Activated CD4-positive, alpha-beta T cell treated with anti-CD3 and anti-CD28 coated beads, Interleukin-2, Interleukin-4, amounts not matched to agents 100 ng/mL and 50 ng/mL, durations not matched to agents 16 hours and 8 hours (primary cell): ENCODE measurements at regions not wholly inside any gene's neighbourhood (a gene's known extent, or its start where the extent isn't known, plus 50 kb on each side); places are given as distances from the start of the nearest gene placed in this dataset.

Experiments
- DNase-seq: peaks from one replicate; pipeline ENCODE4 v3.0.0-alpha.2; 2020; ENCODE audit warnings: low spot score

DNA sequence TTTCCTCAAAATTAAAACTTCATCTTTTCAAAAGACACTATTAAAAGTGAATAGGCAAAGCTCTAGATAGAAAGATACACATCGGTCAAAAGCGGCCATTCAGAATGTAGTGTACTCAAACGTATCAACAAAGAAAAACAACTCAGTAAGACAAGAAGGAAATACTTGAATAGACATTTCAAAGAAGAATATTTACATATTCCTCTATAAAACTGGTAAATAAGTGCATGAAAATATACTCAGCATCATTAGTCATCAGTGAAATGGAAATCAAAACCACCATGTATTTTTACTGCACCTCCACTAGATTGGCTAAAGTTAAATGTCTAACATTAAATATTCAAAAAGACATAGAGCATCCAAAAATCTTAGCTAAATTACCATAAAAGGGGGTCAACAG, 551.1 kb upstream of the SORCS1 start:
- DNase-seq = no peak

DNA sequence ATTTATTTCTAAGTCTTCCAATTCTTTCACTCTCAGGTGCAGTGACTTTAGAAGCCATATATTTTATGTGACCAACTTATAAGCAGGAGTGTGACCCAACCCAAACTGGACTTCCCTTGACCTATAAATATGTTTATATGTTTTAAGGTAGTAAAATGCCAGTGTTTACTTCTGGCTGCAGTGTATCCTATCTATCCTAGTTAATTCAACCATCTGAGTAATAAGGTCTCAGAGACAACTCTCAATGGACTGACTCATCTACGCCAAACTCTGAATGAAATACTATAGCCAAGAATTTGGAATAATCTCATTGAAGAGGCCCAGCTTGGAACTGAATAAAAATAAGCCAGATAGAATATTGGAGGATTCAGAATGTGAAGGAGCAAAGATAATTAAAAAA, 544.5 kb upstream of the SORCS1 start:
- no peak for DNase-seq

DNA sequence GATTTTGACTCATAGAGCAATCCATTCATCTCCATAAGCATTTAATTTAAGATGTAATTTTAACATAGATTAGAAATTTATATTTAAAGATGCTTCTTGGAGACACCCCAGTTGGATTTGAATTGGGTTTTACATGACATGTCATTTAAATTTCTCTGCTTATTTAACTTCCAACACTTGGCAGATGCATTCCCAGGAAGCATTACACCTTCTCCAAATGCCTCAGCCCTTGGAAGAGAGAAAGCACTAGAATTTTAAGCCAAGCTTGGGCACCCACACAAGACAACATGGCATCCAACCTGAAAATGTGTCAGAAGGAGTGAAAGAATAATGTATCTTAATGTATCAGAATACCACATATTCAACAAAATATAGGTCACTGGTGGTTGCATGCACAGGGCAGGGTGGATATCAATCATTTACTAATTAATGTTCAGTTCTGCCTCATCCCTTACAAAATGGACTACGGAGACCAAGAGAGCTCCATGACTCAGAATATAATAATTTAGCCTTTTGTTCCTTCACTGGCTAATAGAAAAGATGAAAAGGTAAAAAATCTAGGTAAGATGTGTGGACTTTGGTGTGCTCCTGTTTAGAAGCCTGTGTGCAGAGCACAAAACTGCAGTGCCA, 541.7 kb upstream of the SORCS1 start:
- no peak for DNase-seq

DNA sequence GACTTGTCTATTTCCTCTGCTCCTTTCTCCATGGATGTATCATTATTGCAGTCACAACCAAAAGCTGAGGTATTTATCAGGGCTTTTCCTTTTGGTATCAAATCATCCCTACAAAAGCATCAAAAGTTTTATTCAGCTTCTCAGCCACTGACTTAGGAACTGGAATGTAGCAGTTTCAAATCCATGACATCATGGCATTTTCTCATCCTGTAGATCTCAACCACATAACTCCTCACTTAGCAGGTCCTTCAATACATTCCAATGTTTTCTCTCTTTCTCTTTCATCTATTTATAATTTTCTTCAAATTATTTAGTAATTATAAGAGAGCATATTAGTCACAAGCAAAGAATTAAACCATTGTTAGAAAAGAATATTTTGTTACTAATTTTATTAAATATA, 537.4 kb upstream of the SORCS1 start:
- DNase-seq = no peak

DNA sequence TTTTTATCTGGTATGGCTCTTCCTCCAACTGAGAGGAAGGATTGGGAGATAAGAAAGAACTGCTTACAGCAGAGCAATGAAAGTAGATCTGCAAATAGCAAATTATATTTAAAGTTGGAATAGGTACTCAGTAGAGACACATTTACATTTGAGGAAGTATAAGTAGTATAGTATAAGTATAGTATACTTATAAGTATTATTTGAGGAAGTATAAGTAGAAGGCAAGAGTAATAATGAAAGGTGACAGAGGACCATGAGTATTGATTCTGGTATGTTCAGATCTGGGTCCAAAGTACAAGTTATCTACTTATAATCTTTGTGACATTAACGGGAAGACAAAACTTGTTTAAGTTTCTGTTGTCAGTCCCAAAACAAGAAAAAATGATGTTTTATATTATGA, 527.6 kb upstream of the SORCS1 start:
- no peak for DNase-seq

DNA sequence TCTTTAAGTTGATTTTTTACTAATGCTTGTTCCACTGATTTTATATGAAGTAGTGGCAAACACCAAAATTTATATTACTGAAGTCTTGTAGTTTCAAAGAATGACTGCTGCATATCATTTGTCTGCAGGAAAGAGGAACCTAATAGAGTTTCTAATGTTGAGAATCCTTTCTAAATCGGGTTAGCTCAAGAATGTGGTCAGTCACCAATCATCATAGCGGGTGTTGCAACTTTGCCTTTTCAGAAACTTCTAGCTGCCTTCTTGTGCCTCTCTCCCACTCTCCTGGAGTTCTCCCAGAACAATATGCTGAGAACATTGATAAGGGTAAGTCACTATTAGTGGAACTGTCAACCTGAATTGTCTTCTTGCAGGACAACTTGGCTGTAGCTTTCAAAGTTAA, 524.8 kb upstream of the SORCS1 start:
- DNase-seq = no peak

DNA sequence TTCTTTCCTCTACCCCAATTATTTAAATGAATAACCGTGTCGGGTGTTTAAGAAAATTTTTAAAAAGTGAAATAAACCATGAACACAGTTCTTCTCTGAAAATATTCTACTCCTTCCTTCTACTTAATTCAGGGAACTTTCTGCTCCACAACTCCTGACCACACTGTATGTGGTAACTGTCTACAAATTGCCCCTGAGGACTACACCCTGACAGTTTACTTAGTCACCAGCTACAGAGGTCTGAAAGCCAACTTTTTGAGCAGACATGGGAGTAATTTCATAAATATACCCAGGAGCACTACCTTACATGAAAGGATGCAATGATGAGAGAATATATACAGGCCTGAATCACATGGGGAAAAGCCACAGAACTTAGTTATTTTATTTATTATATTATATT, 523.2 kb upstream of the SORCS1 start:
- DNase-seq = no peak

DNA sequence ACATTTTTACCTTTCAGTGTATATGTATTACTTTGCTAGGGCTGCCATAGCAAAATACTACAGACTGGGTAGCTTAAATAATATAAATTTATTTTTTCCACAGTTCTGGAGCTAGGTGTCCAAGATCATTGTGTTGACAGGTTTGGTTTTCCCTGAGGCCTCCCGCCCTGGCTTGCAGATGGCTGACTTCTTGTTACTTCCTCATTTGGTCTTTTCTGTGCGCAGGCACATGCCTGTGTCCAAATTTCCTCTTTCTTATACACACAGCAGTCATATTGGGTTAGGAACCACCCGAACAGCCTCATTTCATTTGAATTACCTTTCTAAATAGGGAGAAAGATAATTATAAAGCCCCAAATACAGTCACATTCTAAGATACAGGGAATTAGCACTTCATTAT, 521.6 kb upstream of the SORCS1 start:
- no peak for DNase-seq

DNA sequence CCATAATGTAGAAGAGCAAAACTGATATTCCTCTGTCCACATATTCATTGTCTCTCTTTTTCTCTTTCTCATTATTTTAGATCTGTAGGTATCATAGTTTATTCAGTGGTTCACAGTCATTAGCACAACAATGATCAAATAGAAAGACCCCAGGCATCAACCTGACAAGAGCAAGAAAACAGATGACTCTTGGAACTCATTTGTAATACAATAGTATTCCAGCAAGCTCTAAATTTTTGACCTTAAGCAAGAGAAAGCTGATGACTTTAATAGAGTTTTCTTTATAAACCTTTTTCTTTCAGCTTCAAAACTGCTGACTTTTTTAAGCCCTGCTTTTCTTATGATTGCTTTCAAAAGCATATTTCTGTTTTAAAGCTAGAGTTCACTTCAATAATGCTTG, 507.5 kb upstream of the SORCS1 start:
- no peak for DNase-seq

DNA sequence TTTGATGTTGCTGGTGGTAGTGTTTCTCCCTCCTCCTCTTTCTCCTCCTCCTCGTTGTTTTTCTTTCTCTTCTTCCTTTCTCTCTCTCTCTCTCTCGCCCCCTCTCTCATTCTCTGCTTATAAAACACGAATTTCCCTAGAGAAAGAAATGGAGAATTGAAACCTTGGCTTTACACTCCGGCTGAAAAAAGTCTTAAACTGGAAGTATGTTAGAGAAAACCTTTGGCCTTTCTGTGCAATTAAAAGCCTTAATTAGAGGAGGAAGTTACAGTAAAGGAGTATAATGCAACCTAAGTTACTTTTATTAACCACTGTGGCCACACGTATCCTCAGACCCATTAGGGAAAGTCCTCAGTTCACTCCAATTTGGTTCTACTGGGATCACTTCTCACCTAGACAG, 501.7 kb upstream of the SORCS1 start:
- DNase-seq = no peak

DNA sequence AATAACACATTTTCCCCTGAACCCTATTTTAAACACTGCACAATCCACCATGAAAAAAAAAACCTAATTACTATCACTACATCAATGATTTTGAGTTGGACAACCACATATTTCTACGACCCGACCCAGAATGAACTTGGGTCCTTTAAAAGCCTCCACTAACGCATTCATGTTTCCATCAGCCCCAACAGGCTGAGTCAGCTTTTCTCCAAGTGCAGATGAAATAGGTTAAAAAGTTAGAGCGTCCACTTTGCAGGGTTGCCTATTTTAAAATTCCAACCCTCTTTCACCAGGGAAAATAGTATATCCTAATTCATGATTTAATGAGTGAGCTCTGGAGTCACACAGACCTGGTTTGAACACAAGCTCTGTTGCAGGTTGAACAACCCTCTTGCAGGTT, 501.0 kb upstream of the SORCS1 start:
- no peak for DNase-seq

DNA sequence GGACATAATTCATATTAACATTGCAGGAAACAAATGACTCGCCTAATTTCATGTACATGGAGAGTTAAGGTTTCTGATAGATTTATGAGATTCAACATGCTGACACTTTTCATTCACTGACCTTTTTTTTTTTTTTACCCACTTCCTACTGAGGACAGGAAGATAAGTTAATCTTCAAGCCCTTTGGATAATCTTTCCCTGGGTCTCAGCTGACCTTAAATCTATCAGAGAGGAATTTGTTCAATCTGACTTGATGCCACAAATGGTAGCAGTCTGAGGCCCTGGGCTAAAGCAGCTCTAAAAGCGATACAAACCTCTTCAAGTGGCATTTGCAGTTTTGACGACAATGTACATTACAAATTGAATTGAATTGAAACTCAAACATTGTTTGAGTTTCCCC, 493.3 kb upstream of the SORCS1 start:
- DNase-seq = no peak

DNA sequence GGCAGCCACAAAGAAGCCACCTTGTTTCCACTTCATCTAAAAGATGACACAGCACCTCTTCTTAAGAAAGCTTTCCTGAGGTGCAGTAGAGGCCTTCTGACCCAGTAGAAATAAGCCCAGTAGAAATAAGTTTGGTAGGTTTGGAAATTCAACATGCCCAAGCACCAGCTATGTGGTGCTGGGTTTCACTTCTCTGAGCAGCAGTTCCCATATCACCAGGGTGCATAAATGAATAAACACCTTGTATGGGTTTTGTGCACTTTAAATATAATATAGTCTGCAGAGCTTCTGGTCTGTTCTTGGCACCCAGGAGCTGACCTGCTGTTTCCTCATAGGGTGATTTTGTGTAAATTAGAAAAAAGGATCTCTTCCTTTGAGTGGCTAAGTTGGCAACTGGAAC, 492.4 kb upstream of the SORCS1 start:
- no peak for DNase-seq

DNA sequence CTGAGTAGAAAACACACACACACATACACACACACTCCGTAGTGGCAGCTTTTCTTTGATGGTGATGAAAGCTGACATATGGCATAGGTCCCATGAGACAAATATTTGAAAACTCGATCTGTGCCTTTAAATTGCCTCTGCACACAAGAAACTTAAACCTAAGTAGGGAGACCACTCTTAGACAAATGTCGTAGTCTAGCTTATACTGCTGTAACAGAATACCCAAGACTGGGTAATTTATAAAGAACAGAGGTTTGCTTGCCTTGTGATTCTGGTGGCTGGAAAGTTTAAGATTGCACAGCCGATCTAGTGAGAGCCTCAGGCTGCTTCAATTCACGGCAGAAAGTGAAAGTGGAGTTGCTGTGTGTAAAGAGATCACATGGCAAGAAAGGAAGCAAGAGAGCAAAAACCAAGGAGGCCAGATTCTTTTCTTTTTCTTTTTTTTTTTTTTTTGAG, 489.4 kb upstream of the SORCS1 start:
- no peak for DNase-seq

DNA sequence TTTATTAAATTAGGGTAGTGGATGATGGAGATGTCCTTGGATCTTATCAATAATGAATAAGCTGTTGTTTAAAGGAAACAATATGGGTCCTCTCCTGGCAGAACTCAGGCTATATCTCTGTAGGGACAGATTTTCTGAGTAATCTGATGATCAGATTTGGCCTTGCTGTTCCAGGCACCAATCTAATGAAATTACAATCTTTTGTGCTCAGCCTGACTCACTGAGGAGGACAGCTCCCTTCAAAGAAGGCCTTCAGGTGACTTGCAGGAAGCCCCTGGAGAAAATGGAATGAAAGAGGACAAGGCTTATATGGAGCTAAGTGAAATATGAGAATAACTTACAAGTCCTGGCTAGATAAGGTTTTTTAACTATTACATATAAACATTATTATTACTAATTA, 486.4 kb upstream of the SORCS1 start:
- no peak for DNase-seq

DNA sequence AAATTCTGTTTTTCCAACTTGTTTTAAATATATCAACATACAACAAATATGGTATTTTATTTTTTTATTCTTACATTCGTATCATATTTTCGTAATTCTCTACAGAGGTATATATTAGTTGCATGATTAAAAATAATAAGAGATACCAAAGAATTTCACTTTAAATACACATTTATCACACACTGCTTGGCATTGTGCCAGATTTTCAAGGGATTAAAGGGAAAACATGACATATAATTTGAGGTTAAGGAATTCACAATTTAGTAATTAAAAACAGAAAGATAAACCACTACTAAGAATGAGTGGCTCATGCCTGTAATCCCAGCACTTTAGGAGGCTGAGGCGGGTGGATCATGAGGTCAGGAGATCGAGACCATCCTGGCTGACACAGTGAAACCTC, 484.7 kb upstream of the SORCS1 start:
- DNase-seq = no peak

DNA sequence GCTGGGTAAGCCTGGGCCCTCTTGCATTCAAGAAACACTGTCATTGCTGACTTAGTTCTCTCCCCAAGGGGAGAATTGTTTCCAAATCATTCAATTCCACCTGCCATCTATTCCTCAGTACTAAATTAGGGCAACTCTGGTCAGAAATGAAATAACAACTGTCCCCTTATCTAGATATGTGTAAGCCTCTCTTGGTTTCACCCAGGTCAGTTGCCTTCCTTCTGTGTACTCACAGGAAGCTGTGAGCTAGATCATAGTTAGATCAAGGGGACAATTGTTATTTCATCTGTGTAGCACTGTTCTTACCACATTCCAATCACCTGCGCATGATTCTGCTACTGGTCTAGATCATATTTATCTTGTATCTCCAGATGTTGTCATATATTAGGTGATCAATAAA, 483.0 kb upstream of the SORCS1 start:
- no peak for DNase-seq

DNA sequence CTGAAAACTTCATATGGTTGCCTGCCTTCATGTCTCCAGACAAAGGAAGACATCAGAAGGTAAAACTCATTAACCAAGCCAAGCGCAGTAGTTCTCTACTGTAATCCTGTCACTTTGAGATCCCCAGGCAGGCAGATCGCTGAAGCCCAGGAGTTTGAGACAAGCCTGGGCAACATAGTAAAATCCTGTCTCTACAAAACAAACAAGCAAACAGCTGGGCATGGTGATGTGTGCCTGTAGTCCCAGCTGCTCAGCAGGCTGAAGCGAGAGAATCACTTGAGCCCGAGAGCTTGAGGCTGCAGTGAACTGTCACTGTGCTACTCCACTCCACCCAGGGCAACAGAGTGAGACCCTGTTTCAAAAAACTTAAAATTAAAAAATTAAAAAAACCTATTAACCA, 467.4 kb upstream of the SORCS1 start:
- no peak for DNase-seq

DNA sequence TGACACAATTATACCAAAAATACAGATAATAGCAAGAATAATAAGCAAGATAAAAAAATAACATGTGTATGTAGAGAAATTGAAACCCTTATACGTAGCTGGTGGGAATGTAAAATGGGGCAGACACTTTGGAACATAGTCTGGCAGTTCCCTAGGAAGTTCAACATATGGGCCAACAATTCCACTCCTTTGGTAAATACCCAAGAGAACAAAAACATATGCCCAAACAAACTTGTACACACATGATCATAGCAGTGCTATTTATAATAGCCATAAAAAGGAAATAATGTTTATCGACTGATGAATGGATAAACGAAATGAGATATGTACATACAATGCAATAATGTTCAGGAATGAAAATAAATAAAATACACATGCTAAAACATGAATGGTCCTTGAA, 462.4 kb upstream of the SORCS1 start:
- DNase-seq = no peak

DNA sequence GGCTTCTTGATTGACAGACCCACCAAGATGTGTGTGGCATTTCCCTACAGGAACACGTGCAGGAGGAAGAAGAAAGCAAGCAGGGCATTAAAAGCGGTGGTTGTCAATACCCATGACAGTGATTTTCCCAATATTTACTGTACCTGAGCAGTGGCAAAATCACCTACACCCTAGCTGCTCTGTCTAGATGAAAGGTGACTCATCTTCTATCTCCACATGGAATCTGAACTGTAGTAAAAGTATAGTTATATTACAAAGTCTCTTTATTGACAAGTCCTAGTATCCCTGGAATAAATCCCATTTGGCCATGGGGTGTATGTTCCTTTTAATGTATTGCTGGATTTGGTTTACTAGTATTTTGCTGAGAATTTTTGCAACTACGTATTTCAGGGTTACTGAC, 458.8 kb upstream of the SORCS1 start:
- DNase-seq = no peak

DNA sequence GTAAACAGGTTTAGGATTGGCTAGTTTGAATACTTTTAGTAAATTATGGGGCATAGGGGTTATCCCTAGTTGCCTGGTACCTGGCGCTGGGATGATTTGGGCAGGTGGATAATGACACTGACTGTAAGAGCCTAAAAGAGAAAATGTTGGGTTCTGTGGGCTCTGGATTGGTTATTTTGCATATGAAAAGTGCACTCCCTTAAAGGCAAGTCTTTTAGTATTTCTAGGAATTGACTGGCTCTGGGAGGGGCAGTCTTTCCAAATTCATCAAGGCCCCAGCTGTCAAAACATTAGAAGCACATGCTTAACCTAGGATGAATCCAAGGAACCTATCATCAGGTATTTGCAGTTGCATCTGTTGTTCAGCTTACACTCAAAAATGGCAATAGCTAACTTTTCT, 454.6 kb upstream of the SORCS1 start:
- no peak for DNase-seq

DNA sequence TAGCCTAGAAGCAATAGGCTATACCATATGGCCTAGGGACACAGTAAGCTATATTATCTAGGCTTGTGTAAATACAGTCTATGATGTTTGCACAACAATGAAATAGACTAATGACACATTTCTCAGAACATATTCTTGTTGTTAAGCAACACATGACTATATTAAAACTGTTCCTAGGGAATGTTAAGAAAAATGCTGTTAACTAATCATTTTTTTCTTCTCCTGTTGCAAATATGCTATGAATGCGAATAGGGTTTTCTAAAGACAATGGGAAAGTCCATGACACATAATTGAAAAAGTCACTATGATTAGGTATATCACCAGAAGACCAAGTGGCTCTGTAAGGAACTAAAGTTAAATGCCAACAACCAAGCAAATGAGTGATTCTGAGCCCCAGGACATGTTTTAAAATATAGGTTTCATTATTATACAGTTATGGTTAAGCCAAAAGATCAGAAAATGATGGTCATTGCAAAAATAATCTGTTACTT, 454.0 kb upstream of the SORCS1 start:
- no peak for DNase-seq

DNA sequence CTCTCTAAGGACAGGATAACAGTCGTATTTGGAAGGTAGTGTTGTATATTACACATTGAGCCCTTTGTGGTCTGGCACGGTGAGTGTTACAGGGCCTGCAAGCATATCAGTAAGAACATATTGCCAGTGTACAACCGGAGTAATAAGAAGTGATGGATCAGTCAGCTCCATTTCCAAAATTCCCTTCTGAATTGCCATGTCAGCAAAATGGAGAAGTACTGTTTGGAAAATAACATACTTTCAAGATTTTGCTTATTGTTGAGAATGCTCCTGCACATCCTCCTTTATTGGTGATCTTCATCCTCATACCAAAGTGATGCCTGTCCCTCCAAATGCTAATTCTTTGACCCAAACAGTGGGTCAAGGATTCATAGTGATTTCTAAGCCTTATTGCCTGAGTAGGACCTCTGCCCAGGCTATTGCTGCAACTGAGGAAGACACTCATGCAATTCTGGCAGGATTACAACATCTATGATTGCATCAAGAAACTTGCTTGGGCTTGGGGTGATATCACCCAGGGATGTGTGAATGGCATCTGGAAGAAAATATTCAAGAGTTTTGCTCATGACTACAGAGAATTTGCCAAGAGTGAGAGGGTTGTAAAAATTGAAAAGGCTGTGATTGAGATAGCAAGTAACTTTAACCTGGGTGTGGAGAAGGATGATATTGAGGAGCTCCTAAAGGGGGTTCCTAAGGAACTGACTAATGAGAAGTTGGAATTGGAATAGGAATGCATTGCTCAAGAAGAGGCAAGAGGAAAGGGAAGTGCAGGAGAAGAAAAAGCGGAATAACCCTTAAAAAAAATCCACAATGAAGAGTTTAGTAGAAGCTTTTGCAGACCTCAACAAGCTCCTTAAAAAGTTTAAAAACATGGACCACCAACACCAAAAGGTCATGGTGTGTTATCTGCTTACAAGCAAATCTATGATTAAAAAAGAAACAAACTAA, 452.2 kb upstream of the SORCS1 start:
- DNase-seq = no peak

DNA sequence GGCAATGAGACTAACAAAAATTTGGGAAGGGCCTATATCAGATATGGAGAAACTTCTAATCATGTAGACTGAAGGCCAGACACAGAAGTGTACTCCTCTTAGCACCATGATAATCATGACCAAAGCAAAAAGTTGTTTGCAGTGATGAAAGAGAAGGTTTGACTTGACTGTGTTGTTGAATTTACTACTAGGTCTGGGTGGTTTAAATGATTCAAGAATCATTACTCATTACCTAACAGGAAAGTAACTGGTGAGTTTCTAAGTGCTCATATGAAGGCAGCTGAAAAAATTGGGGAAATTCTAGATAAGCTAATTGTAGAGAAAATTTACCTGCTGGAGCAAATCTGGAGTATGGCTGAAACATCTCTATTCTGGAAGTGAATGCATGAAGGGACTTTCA, 451.5 kb upstream of the SORCS1 start:
- no peak for DNase-seq
